GM23248 (cell line): ENCODE measurements at regions not wholly inside any gene's neighbourhood (a gene's known extent, or its start where the extent isn't known, plus 50 kb on each side); places are given as distances from the start of the nearest gene placed in this dataset.

Source experiments
- DNase-seq: peaks from one replicate; pipeline ENCODE4 v3.0.0-alpha.2; 2015
- H2AFZ ChIP-seq: fragments of 200-600 bp; sonication (generic); 2 replicates; pipeline ENCODE4 v1.6.1; 2016; ENCODE audit warnings: antibody characterized with exemption
- H3F3A ChIP-seq: fragments of 200-600 bp; sonication (generic); 2 replicates; pipeline ENCODE4 v1.6.1; 2016; ENCODE audit warnings: mild to moderate bottlenecking, antibody characterized with exemption, mixed run types; ENCODE audit not compliant: insufficient read depth
- H3K27ac ChIP-seq: fragments of 200-600 bp; sonication (generic); 2 replicates; pipeline ENCODE4 v1.5.1; 2016; ENCODE audit warnings: mild to moderate bottlenecking
- H3K27me3 ChIP-seq: fragments of 200-600 bp; sonication (generic); replicated peaks from 2 replicates; pipeline ENCODE4 v1.6.1; 2016; ENCODE audit warnings: mild to moderate bottlenecking; ENCODE audit not compliant: insufficient read depth
- H3K36me3 ChIP-seq: fragments of 200-600 bp; sonication (generic); 2 replicates; pipeline ENCODE4 v1.6.1; 2016; ENCODE audit warnings: low read depth, mild to moderate bottlenecking
- H3K4me1 ChIP-seq: fragments of 200-600 bp; sonication (generic); 2 replicates; pipeline ENCODE4 v1.6.1; 2016; ENCODE audit warnings: mild to moderate bottlenecking; ENCODE audit not compliant: insufficient read depth
- H3K4me2 ChIP-seq: fragments of 200-600 bp; sonication (generic); one replicate; pipeline ENCODE4 v1.6.1; 2016; ENCODE audit warnings: mild to moderate bottlenecking; ENCODE audit not compliant: unreplicated experiment
- H3K4me3 ChIP-seq: fragments of 200-600 bp; sonication (generic); 2 replicates; pipeline ENCODE4 v1.5.1; 2016; ENCODE audit warnings: mild to moderate bottlenecking
- H3K79me2 ChIP-seq: fragments of 200-600 bp; sonication (generic); 2 replicates; pipeline ENCODE4 v1.6.1; 2016; ENCODE audit warnings: mild to moderate bottlenecking; ENCODE audit not compliant: insufficient read depth
- H3K9ac ChIP-seq: fragments of 200-600 bp; sonication (generic); 2 replicates; pipeline ENCODE4 v1.6.1; 2016; ENCODE audit warnings: mild to moderate bottlenecking
- H3K9me2 ChIP-seq: fragments of 200-600 bp; sonication (generic); 2 replicates; pipeline ENCODE4 v1.6.1; 2016; ENCODE audit warnings: mixed run types, mild to moderate bottlenecking, moderate library complexity; ENCODE audit not compliant: insufficient read depth
- H3K9me3 ChIP-seq: fragments of 200-600 bp; sonication (generic); one replicate; pipeline ENCODE4 v1.6.1; 2017; ENCODE audit warnings: low read depth
- H4K20me1 ChIP-seq: fragments of 200-600 bp; sonication (generic); 2 replicates; pipeline ENCODE4 v1.6.0; 2016; ENCODE audit not compliant: insufficient read depth
- EZH2 ChIP-seq: fragments of 200-600 bp; sonication (generic); IDR thresholded peaks from 2 replicates; pipeline ENCODE4 v1.6.1; 2018; ENCODE audit warnings: antibody characterized with exemption, mild to moderate bottlenecking; ENCODE audit not compliant: insufficient read depth, poor library complexity, severe bottlenecking
- EZH2phosphoT487 ChIP-seq: fragments of 200-600 bp; sonication (generic); IDR thresholded peaks from 2 replicates; pipeline ENCODE4 v1.6.1; 2018; ENCODE audit warnings: antibody characterized with exemption, moderate library complexity, mild to moderate bottlenecking, low read depth; ENCODE audit not compliant: insufficient read depth
- WGBS, 2 experiments: methylation state at CpG; one replicate each; pipeline ENCODE4 v1.1.6; 2015 to 2017; ENCODE audit warnings: low lambda C conversion rate in 2 of 2, low coverage in 1 of 2; ENCODE audit errors: missing lambda C conversion rate in 2 of 2; 5-methylcytosine and 5-hydroxymethylcytosine counted together
- in situ Hi-C: fragments of 300-500 bp; cut with MboI; formaldehyde crosslinking; loops from 2 replicates; pipeline ENCODE4 v1.15.0; 2020

DNA sequence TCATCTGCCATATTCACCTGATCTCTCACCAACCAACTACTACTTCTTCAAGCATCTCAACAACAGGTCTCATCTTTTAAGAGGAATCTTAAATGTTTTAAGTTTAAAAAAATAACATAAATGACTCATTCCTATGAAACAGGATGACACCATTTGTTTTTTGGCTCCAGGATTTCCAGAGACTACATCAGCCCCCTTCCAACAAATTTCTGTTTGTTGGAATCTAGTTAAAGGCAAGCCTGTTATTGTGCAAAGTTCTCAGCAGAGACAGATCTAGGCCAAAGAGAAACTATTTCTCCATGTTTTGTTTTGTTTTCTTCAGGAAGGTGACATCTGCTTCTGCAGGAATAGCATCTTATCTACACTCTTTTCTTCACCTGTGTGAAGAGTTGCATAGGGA lies 204.8 kb upstream of the SH3BP4 start:
- 0 out of 2 replicates have a peak, but pooled peaks cover 1% of the 10 kb centered on the region for H3F3A ChIP-seq
- no peaks in the 10 kb centered on the region for H3K36me3 ChIP-seq
- H4K20me1 ChIP-seq = no peaks in the 10 kb centered on the region
- H2AFZ ChIP-seq = no peak overlapping the region
- 0 out of 2 replicates have a peak overlapping the region, but pooled peaks have one; percentile 2 for H3K9ac ChIP-seq
- DNase-seq = peak; percentile 67
- no peaks in the 10 kb centered on the region for H3K9me3 ChIP-seq
- TF ChIP-seq EZH2phosphoT487 (no peak), EZH2 (no peak)
- H3K4me2 ChIP-seq = no peak overlapping the region
- in situ Hi-C loops = no loop called here
- no peaks in the 10 kb centered on the region for H3K27me3 ChIP-seq
- no peak overlapping the region for H3K4me3 ChIP-seq
- H3K27ac ChIP-seq = peak overlapping the region; percentile 11; the same call in 1 of the 2 replicates
- H3K4me1 ChIP-seq = peaks cover 8% of the 10 kb centered on the region
- no peaks in the 10 kb centered on the region for H3K9me2 ChIP-seq
- no peaks in the 10 kb centered on the region for H3K79me2 ChIP-seq

DNA sequence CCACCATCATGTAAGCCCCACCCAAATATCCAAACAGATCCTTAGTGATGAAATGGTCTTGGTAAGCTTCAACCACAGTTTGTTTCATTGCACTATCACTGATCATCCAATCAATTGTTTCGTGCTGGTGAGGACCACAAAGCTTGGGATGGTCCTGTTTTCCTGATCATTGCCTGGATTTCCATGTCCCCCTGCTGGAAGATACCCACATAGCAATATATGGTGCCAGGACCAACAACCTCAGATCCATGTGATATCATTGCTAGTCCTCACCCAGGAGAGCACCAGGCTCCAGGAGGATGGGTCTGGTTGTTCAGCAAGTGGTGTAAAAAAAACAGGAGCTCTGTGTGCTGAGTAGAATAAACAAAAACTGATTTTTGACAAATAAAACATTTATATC lies 206.5 kb upstream of the SH3BP4 start:
- Histone ChIP-seq H3K4me1 (peaks cover 8% of the 10 kb centered on the region; the same call in 1 of the 2 replicates), H3K79me2 (no peaks in the 10 kb centered on the region), H3K9me3 (no peaks in the 10 kb centered on the region), H3K4me3 (no peak overlapping the region), H3F3A (0 out of 2 replicates have a peak, but pooled peaks cover 11% of the 10 kb centered on the region), H4K20me1 (no peaks in the 10 kb centered on the region), H3K4me2 (no peak overlapping the region), H3K27me3 (no peaks in the 10 kb centered on the region), H3K36me3 (no peaks in the 10 kb centered on the region), H2AFZ (no peak overlapping the region), H3K9ac (no peak overlapping the region), H3K27ac (no peak overlapping the region), H3K9me2 (no peaks in the 10 kb centered on the region)
- WGBS, 2 experiments = 52 to 69% methylated on average over 1 of the region's 1 CpG
- TF ChIP-seq EZH2phosphoT487 (no peak), EZH2 (no peak)
- in situ Hi-C loops = no loop called here
- DNase-seq = no peak

DNA sequence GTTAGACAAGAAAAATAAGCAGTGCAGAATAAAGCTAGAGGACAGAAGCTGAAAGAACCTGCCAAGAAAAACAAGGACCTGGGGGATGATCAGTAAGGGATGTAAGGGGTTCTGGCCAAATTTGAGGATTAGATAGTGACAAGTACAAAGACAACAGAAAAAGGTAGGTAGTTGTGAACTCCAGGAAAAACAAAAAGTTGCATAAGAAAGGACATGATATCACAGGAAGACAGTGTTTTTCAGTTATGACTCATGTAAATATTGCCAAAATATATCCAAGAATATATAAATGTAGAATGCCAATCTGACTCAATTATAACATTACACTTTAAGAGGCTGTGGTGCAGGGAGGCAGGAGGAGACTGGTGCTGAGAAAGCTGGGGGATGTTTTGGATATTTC lies 209.8 kb upstream of the SH3BP4 start:
- peak overlapping the region; percentile 62; the same call in 1 of the 2 replicates for H2AFZ ChIP-seq
- peaks cover 1% of the 10 kb centered on the region; the same call in 1 of the 2 replicates for H3K4me1 ChIP-seq
- no peaks in the 10 kb centered on the region for H3K79me2 ChIP-seq
- no peak overlapping the region for H3K4me3 ChIP-seq
- H3K9ac ChIP-seq = no peak overlapping the region
- H3K27me3 ChIP-seq = no peaks in the 10 kb centered on the region
- H3K9me3 ChIP-seq = no peaks in the 10 kb centered on the region
- H3K27ac ChIP-seq = no peak overlapping the region
- no peaks in the 10 kb centered on the region for H3K9me2 ChIP-seq
- peak; percentile 8 for DNase-seq
- H3K36me3 ChIP-seq = no peaks in the 10 kb centered on the region
- 0 out of 2 replicates have a peak, but pooled peaks cover 11% of the 10 kb centered on the region for H3F3A ChIP-seq
- H4K20me1 ChIP-seq = no peaks in the 10 kb centered on the region
- TF ChIP-seq EZH2phosphoT487 (no peak), EZH2 (no peak)
- in situ Hi-C loops = no loop called here
- no peak overlapping the region for H3K4me2 ChIP-seq

DNA sequence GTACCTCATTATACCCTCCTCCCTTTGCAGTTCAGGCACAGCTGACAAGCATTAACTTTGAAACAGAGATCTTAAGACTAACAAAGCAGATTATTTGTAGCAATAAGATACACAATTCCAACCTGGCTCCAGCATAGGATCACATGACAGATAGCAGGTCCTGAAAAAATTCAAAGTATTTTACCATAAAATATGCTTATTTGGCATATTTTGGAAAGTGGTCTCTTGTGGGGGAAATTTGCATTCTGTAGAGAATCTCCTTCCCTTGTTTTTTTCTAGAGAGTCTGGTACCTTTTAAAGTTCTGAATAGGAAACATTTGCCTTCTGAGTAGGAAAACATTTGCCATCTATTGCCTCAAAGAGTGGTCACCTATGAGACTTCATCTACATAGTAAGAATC lies 212.8 kb upstream of the SH3BP4 start:
- Histone ChIP-seq H3K4me2 (no peak overlapping the region), H3K27ac (no peak overlapping the region), H3K27me3 (no peaks in the 10 kb centered on the region), H3K36me3 (no peaks in the 10 kb centered on the region), H2AFZ (no peak overlapping the region), H3K4me1 (no peaks in the 10 kb centered on the region), H3F3A (0 out of 2 replicates have a peak, but pooled peaks cover 11% of the 10 kb centered on the region), H3K79me2 (no peaks in the 10 kb centered on the region), H3K4me3 (no peak overlapping the region), H3K9me2 (no peaks in the 10 kb centered on the region), H3K9ac (no peak overlapping the region), H4K20me1 (no peaks in the 10 kb centered on the region), H3K9me3 (peaks cover 5% of the 10 kb centered on the region)
- no peak for TF ChIP-seq EZH2
- no peak for TF ChIP-seq EZH2phosphoT487
- in situ Hi-C loops = no loop called here
- DNase-seq = no peak

DNA sequence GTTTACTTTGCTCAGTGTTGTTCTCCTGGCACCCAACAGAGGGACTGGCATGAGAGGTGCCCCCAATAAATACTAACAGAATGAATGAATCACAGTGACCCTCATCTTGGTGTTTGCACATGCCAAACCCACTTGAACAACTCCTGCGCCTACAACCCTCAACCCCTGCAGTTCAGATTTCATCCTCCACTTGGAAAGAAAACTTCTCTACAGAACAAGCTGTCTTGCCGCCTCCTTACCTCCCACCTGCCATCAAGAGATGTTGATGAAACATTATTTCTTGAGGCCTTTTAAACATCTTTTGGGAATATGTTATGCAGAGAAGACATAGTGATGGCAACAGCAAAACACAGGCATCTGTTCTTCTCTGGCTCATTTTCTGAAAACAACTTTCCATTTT lies 216.0 kb upstream of the SH3BP4 start:
- no peaks in the 10 kb centered on the region for H4K20me1 ChIP-seq
- no peaks in the 10 kb centered on the region for H3K36me3 ChIP-seq
- TF ChIP-seq EZH2 = no peak
- TF ChIP-seq EZH2phosphoT487 = no peak
- H3F3A ChIP-seq = no peaks in the 10 kb centered on the region
- in situ Hi-C loops = no loop called here
- H3K4me3 ChIP-seq = no peak overlapping the region
- no peak overlapping the region for H3K9ac ChIP-seq
- H3K27me3 ChIP-seq = no peaks in the 10 kb centered on the region
- no peaks in the 10 kb centered on the region for H3K4me1 ChIP-seq
- no peak for DNase-seq
- H3K9me3 ChIP-seq = peaks cover 5% of the 10 kb centered on the region
- H3K27ac ChIP-seq = no peak overlapping the region
- WGBS, 2 experiments = 78 to 84% methylated on average over 2 of the region's 2 CpGs
- H3K79me2 ChIP-seq = no peaks in the 10 kb centered on the region
- no peaks in the 10 kb centered on the region for H3K9me2 ChIP-seq
- no peak overlapping the region for H3K4me2 ChIP-seq
- H2AFZ ChIP-seq = no peak overlapping the region
